GM23338 (cell line): ENCODE measurements at regions not wholly inside any gene's neighbourhood (a gene's known extent, or its start where the extent isn't known, plus 50 kb on each side); places are given as distances from the start of the nearest gene placed in this dataset.

Source experiments
- EZH2phosphoT487 ChIP-seq: fragments of 200-600 bp; sonication (generic); IDR thresholded peaks from one replicate; pipeline ENCODE4 v1.8.1; 2018; ENCODE audit warnings: antibody characterized with exemption; ENCODE audit not compliant: unreplicated experiment
- REST ChIP-seq: IDR thresholded peaks from one replicate; pipeline ENCODE4 v1.6.1; 2018; ENCODE audit warnings: antibody characterized with exemption; ENCODE audit not compliant: unreplicated experiment
- TF ChIP-seq, protein P1 (sequence below), 2 experiments: fragments of 200-600 bp in 1 of 2; sonication (generic) in 1 of 2; conservative IDR thresholded peaks; 2 replicates each; pipeline versions ENCODE4 v1.5.1 to v1.6.1; 2016 to 2017; ENCODE audit warnings: antibody characterized with exemption in 2 of 2, low read depth in 2 of 2, mild to moderate bottlenecking in 2 of 2, moderate library complexity in 1 of 2

DNA sequence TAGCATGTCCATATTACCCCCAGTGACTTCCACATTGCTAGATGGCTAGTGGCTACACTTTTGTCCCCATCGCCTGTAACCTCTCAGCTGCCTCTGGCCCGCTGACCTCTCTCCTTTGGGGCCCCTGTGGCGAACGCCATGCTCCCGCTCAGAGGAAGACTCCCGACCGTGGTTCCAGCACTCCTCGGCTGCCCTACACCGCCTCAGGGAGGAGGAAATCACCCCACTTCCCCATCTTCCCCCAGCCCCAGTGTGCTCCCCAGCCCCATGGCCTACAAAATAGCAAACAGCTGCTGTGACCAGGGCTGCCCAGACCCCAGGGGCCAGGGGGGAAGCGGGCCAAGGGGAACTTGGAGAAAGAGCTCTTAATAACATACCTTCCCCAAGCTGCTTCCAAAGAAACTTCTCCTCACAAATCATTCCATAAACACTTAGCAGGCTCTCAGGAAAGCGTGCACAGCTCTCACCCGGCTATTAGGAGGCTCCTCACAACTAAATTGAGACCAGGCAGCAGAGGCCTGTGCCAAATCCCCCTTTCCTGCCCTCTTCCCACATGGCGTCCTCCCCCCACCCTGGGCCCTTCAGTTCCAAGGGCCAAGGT is 63.5 kb upstream of the WNT11 start:
- TF ChIP-seq REST (no peak), EZH2phosphoT487 (no peak)
- TF ChIP-seq, protein P1, sequence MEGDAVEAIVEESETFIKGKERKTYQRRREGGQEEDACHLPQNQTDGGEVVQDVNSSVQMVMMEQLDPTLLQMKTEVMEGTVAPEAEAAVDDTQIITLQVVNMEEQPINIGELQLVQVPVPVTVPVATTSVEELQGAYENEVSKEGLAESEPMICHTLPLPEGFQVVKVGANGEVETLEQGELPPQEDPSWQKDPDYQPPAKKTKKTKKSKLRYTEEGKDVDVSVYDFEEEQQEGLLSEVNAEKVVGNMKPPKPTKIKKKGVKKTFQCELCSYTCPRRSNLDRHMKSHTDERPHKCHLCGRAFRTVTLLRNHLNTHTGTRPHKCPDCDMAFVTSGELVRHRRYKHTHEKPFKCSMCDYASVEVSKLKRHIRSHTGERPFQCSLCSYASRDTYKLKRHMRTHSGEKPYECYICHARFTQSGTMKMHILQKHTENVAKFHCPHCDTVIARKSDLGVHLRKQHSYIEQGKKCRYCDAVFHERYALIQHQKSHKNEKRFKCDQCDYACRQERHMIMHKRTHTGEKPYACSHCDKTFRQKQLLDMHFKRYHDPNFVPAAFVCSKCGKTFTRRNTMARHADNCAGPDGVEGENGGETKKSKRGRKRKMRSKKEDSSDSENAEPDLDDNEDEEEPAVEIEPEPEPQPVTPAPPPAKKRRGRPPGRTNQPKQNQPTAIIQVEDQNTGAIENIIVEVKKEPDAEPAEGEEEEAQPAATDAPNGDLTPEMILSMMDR (conservative IDR thresholded peaks at IDR 0.05; ENCODE audit: low read depth in 2 of 2) = no peak
